ENCODE measurements at regions not wholly inside any gene's neighbourhood (a gene's known extent, or its start where the extent isn't known, plus 50 kb on each side); places are given as distances from the start of the nearest gene placed in this dataset.
A peak's percentile ranks its signal among the peaks of the same experiment; 100 is the strongest.

DNA sequence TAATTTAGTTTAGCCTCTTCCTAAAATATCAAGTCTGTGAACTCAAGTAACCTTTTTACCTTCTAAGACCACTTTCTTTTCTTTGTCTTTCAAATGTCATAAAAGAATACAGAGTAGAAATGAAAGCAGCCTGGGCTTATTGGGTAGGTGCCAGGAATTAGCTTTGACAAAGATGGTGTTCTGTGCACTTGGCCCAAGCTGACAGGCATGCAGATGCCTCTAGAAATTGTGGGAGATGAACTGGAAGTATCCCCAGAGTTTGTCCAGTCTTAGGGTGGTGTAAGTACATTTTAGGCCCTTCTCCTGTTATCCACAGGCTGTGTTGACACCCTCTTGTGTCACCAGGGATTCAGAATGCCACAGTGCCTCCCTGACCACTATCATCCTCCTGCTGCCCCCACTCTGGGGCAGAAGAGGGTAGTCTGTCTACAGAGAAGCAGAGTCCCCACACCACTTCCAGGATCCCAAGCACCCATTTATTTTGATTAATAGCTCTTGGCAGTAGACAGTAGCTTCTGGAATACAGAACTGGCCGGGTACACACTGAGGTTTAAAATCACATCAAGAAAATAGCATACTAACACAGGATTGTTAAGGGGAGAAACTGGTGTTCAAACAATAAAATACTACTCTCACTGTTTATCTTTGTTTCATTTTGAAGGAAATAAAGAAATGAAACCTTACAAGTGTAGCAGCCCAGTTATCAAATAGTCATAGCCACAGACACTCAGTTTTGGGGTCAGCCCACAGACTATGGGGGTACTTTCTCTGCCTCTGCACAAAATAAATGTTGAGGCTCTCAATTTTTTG, 343.2 kb downstream of the KCNRG start:
- no peak for DNase-seq (ENCODE audit: low spot score)

DNA sequence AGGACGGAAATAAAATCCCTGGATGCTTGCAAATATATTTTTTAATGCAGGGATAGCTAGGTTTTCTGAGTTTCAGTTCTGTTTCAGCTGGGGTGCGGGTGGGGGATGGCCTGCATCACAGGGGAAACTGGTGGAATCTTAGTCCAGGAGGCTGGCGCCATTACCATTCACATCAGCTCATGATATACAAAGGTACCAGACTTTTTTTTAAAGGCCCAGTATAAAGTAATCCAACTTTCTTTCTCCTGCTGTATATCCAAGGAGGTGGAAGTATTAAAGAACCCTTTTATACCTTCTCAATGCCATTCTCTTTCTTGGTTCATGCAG, 343.8 kb downstream of the KCNRG start:
- DNase-seq (ENCODE audit: low spot score) = no peak

GRCh38 chr13:50359779-50360178, 344.5 kb downstream of the KCNRG start:
- DNase-seq (ENCODE audit: low spot score) = no peak

GRCh38 chr13:50360637-50361036, 345.4 kb downstream of the KCNRG start:
- DNase-seq (ENCODE audit: low spot score) = no peak

- DNase-seq (ENCODE audit: low spot score) = no peak
Measured at GRCh38 chr13:50361282-50361681, 346.0 kb downstream of the KCNRG start.

DNA sequence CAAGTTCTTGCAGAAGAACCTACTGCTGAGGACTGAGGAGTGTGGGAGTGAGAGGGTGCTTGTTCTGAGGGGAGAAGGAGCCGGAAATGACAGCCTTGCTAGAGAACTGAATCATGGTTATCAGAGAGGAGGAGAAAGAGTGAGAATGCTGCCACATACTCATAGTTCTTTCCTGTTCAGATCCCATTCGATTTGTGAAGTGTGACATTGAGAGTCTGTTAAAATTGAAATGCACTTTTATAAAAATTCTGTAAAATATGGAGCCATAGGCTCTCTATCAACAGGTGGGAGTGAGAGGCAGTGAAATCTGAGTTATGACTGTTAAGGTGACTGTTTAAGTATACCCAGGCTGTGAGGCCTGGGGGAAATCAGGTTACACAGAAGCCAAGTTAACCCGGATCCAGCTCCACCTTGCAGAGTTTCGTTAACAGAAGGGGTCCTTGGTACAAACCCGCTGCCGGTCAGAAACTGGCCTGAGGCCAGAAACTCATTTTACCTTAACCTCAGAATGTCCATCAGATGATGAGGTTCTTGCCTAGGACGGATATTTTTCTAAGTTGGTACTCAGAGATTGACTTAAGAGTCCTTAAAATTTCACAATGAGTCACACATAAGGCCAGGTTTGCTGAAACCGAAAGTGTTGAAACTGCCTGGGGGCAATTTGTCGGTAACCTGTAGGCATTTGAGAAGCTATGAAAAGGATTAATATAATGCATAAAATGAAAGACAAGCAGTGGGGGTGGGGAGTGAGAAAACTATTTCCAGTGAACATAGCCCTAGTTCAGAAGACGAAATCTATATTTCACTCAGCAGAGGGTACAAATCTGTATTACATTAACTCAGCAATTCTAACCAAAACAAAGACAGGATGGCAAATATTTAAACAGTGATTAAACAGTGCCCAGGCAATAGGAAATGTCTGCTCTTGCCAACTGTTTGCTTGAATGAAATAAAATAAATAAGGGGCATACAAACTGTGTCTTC, 350.5 kb downstream of the KCNRG start:
- DNase-seq (ENCODE audit: low spot score) = no peak

GRCh38 chr13:50366488-50367174, 351.4 kb downstream of the KCNRG start:
- no peak for DNase-seq (ENCODE audit: low spot score)

- DNase-seq (ENCODE audit: low spot score) = no peak
Measured at GRCh38 chr13:50369646-50370045, 354.4 kb downstream of the KCNRG start.

GRCh38 chr13:50370303-50370950, 355.2 kb downstream of the KCNRG start:
- no peak for DNase-seq (ENCODE audit: low spot score)

DNA sequence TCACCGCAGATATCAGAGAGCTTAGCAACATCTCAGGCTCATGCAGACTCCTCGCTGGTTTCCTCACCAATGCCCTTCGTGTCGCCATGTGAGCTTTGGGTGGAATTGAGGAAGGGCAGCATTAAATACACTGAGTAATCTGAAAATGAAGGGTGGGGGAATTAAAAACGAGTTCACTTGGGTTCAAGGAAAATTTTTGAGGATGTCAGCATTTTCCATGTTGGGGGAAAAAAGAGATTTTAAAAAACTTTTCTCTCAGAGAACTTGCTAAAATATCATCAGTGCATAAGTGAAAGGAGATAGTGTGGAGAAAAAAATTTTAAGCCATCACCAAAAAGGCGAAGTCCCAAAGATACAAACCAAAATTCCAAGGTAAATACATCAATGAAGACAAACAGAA, 359.3 kb downstream of the KCNRG start:
- no peak for DNase-seq (ENCODE audit: low spot score)

DNA sequence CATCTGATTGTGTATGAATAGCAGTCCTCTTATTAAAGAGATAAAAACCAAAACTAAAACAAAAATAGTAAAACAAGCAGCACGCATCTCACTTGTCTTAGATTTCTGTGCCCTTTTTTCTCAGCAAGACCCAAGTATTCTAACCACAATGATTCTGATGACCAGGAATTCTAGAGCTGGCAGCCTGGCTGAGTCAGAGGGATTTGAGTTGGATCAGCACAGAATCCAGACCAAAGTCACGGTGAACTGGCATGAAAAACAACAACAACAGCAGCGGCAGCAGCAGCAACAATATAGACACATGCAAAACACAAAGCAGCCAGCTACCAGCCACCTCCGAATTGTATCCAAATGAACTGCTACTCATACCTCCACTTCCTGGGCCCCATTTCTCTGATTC, 360.5 kb downstream of the KCNRG start:
- peak; percentile 5 for DNase-seq (ENCODE audit: low spot score)

- DNase-seq (ENCODE audit: low spot score) = peak; percentile 33
Measured at GRCh38 chr13:50376895-50377575, 361.8 kb downstream of the KCNRG start.

- DNase-seq (ENCODE audit: low spot score) = no peak
Measured at GRCh38 chr13:50377726-50378270, 362.6 kb downstream of the KCNRG start.

DNA sequence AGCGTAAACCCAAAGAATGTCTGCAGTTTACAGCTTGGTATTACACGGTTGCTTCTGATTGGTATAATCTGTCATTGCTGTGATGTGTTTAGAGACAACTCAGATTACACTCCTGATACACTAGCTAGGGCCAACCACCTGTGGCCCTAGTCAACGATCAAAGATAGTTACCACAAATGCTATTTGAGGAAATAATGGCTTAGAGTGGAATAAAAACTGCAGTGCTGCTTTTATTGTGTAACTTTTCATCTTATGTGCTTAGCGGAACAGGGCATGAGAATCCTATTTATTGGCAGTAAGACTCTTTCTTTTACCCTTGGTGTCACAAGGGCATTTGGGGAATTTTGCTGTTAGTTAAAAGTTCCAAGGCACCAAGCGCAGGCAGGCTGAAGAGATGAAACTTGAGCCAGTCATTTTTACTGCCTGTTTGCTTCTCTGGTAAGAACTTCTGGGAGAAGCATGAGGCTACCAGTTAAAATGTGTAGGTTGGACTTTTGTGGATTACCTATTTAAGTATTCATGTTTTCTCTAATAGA, 363.3 kb downstream of the KCNRG start:
- DNase-seq (ENCODE audit: low spot score) = no peak

- no peak for DNase-seq (ENCODE audit: low spot score)
Measured at GRCh38 chr13:50379584-50379983, 364.3 kb downstream of the KCNRG start.

DNA sequence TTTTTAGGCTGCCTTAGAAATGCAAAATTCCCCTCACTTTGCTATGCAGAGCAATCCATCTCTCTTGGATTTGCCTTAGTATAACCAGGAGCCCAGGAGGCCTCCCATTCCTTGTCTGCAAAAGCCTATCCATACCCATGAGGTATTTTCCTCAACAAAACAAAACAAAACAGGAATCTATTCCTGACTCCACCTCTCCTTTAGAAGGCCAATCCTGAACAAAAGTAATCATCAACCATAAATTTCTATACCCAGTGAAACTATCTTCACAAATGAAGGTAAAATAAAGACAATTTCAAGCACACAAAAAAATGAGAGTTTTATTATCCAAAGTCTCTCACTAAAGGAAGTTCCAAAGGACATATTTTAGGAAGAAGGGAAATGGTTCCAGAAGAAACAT, 365.7 kb downstream of the KCNRG start:
- DNase-seq (ENCODE audit: low spot score) = no peak

GRCh38 chr13:50382511-50382910, 367.3 kb downstream of the KCNRG start:
- DNase-seq (ENCODE audit: low spot score) = no peak

- no peak for DNase-seq (ENCODE audit: low spot score)
Measured at GRCh38 chr13:50382951-50383350, 367.7 kb downstream of the KCNRG start.

DNA sequence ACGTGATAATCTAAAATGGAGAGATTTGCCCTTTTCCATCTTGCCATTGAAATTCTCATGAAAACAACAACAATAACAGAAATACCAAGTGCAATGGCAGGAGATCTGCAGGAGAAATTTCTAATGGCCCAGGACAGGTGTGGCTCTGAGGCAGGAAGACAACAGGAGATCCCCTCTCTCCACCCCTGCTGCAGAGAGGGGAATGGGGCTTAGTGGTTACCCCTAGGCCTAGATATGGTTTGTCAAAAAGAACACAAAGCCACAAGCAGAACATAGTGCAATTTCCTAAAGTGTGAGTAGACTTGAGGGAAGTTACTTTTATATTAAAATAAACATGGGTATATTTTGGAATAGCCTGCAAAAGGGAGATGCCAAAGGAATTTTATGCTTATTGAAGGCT, 369.5 kb downstream of the KCNRG start:
- DNase-seq (ENCODE audit: low spot score) = no peak

GRCh38 chr13:50386541-50387050, 371.4 kb downstream of the KCNRG start:
- DNase-seq (ENCODE audit: low spot score) = no peak
